ENCODE measurements at regions not wholly inside any gene's neighbourhood (a gene's known extent, or its start where the extent isn't known, plus 50 kb on each side); places are given as distances from the start of the nearest gene placed in this dataset.

GRCh38 chr9:84179531-84179930 is 161.0 kb downstream of the SLC28A3 start:
- DNase-seq, result no peak

- no peak for DNase-seq
Observed at GRCh38 chr9:84187090-84187489, 153.5 kb downstream of the SLC28A3 start.

- no peak for DNase-seq
Observed at GRCh38 chr9:84189904-84190303, 150.7 kb downstream of the SLC28A3 start.

- no peak for DNase-seq
Observed at GRCh38 chr9:84190411-84190810, 150.1 kb downstream of the SLC28A3 start.

GRCh38 chr9:84206801-84207370 is 133.7 kb downstream of the SLC28A3 start:
- no peak for DNase-seq

- no peak for DNase-seq
Observed at GRCh38 chr9:84207491-84207951, 133.0 kb downstream of the SLC28A3 start.

GRCh38 chr9:84212246-84212645 is 128.3 kb downstream of the SLC28A3 start:
- DNase-seq, result no peak

- no peak for DNase-seq
Observed at GRCh38 chr9:84212982-84213381, 127.6 kb downstream of the SLC28A3 start.

GRCh38 chr9:84216151-84216550 is 124.4 kb downstream of the SLC28A3 start:
- no peak for DNase-seq

- no peak for DNase-seq
Observed at GRCh38 chr9:84218322-84218721, 122.2 kb downstream of the SLC28A3 start.

GRCh38 chr9:84224246-84224645 is 116.3 kb downstream of the SLC28A3 start:
- no peak for DNase-seq
